Body of pancreas (tissue), 4 donors: ENCODE measurements at regions not wholly inside any gene's neighbourhood (a gene's known extent, or its start where the extent isn't known, plus 50 kb on each side); places are given as distances from the start of the nearest gene placed in this dataset.

Experiments used
- CTCF ChIP-seq, 7 experiments: fragments of 450-650 bp in 4 of 7; fragments of 200-600 bp in 3 of 7; sonication (generic) in 3 of 7; IDR thresholded peaks; one replicate each; pipeline ENCODE4 v1.5.1; 2016 to 2019; ENCODE audit warnings: antibody characterized with exemption in 7 of 7
- POLR2A ChIP-seq, 3 donors: fragments of 450-650 bp; IDR thresholded peaks; one replicate each; pipeline ENCODE4 v1.6.1; 2016; ENCODE audit warnings: antibody characterized with exemption in 3 of 3, mild to moderate bottlenecking in 2 of 3

DNA sequence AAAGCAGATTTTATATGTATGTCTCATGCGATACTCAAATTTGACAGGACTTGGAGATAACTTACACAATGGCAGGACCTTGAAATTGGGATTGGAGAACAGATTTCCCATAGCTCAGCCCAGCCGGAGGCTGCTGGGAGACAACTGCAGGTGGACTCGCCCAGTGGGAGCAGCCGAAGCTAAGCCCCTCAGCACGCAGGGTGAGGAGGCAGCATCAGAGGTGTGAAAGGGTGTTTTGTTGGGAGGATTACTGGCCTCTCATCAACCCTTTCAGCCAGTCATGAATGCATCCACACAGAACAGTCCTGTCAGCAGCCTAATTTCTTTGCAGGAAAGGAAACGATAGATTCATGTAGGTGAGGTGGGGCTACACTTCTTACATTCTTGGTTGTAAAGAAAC, 110.4 kb upstream of the DYNAP start:
- no peak for TF ChIP-seq CTCF (IDR thresholded peaks at IDR 0.05)
- TF ChIP-seq POLR2A (IDR thresholded peaks at IDR 0.05), result no peak
